ENCODE measurements at regions not wholly inside any gene's neighbourhood (a gene's known extent, or its start where the extent isn't known, plus 50 kb on each side); places are given as distances from the start of the nearest gene placed in this dataset.
"Not testable (repeated sequence)": the region's sequence is repeated elsewhere in the genome, so short reads cannot be mapped to it uniquely, and the experiment has no call there.

DNA sequence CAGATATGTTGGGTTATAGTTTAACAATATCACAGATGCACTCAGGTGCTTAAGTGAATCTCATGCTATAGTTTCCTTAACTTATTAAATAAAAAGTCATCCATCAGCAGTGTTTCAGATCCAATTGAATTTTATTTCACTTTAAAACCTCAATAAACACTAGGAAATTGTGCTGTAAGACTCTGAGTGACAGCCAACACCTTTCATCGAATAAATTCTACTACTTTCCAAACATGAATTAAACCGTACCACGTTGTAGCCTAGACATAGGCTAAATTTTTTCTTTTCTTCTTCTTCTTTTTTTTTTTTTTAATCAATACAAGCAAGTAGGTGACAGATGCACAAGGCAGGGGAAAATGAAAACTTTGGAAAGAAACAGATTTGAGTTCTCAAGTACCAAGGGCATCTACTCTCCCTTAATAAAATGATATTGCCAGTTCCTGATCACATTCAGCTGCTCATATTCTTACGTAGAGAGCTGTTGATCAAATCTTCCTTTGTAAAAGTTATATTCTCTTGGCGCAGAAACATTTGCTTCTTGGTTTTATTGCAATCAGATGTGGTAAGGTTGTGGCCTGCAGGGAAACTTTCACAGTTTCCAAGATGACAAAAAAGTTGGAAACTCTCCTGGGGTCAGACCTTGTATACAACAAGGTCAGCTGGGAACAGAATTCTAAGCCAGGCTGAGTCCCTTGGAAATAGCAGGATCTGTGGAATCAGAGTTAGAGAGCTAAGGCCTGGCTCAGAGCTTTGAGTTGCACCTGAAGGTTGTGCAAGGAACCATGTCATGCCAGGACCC is 147.7 kb downstream of the CD47 start:
- no peak for DNase-seq (ENCODE audit: low spot score)

GRCh38 chr3:107942244-107942643 is 148.6 kb downstream of the CD47 start:
- peak; percentile 25 for DNase-seq (ENCODE audit: low spot score)

GRCh38 chr3:107939691-107940442 is 151.0 kb downstream of the CD47 start:
- DNase-seq (ENCODE audit: low spot score) = no peak

- DNase-seq (ENCODE audit: low spot score) = peak; percentile 26
Observed at GRCh38 chr3:107938143-107938542, 152.7 kb downstream of the CD47 start.

- DNase-seq (ENCODE audit: low spot score) = no peak
Observed at GRCh38 chr3:107934808-107935207, 156.0 kb downstream of the CD47 start.

DNA sequence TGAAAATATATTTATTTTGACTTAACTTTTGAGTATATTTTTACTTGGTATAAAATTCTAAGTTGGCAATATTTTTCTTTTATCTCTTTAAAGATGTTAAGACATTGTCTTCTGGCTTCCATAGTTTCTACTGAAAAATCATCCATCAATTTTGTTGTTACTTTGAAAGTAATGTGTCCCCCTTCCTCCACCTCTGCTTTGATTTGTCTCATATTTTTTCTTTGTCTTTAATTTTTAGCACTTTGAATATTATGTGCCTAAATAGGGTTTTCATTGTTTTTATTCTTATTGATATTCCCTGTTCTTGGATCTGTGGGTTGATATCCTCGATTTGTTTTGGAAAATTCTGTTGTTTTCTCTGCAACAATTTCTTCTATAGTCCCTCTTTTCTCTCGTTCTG is 157.4 kb downstream of the CD47 start:
- no peak for DNase-seq (ENCODE audit: low spot score)

DNA sequence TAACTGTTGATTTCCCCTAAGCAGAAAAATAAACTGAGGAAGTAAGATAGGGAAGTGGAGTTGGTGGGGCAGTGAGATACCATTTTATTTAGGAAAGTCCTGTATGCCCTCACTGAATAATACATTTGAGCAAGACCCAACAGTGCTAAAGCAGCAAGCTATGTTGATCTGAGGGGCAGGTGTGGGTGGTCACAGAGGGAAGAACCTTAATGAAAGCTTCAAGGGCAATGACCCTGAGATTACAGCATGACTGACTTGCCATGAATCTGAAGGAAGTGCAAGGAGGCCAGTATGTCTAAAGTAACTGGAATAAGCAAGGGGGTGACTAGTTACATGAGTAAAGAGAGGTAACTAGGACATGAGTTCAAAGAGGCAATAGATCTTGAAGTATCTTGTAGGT is 159.5 kb downstream of the CD47 start:
- DNase-seq (ENCODE audit: low spot score) = no peak

- DNase-seq (ENCODE audit: low spot score) = no peak
Observed at GRCh38 chr3:107929088-107929487, 161.7 kb downstream of the CD47 start.

DNA sequence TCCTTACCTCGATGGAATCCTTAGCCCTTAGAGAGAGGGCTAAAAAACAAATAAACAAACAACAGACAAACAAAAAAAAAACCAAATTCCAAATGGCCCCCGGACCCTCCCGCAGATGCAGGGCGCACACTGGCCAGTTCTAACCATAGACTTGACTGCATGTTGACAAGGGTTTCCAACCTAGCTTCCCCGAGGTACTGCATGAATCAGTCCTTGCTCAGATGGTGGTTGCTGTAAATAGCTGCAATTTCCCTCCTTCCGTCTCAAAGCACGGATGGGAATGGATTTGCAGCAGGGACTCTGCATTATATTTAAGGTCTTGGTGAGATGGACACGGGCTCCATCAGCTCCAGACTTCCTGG is 162.8 kb downstream of the CD47 start:
- DNase-seq (ENCODE audit: low spot score) = peak; percentile 5

- DNase-seq (ENCODE audit: low spot score) = peak; percentile 63
Observed at GRCh38 chr3:107927361-107928083, 163.3 kb downstream of the CD47 start.

DNA sequence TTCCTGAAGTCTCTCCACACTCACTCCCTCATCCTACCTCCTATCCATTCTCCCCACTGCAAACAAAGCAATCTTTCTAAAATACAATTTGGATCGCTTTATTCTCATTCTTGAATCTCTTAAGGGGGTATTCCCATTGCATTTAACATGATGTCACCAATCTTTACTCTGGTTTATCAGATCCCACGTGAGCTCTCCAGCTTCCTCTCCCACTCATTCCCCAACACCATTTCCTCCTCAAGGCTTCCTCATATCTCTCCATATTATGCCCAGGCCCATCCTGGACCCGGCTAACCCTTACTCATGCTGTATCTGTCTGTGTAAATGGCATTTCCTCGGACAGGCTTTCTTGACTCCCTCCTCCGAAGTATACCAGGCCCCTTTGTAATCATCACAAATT is 165.0 kb downstream of the CD47 start:
- DNase-seq (ENCODE audit: low spot score) = no peak

DNA sequence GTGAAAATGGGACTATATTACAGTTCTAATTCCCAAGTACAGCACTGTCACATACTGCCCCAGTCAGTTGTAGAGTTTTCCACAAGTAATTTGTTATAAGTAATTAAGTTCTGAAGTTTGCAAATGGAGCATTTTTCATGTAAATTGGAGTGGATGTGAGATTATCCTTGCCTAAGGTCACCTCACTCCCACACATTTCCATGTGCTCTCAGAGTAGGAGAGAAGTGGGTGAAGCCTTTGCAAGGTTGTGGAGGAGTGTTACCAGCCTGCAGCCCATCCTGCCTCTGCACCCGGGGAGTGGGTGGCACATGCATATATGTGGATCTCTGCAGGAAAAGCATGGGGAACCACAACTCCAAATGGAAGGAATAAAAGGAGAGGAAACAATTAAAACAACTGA is 169.8 kb downstream of the CD47 start:
- DNase-seq (ENCODE audit: low spot score) = no peak

DNA sequence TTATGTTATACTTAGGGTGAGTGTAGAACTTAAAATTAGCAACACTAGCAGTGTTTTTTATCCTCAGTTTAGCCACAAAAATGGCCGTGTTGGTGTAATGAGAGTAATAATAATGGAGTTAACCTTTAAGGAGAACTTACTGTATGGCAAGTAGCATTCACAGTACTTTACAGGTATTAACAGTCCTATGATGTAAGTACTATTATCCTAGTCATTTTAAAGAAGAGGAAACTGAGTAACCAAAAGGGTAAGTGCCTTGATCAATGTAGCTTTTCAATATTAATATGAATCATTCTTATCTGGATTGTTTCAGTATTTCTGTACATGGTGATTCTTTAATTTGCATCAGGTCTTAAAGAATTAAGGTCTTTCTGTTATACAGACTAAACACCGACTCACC is 170.3 kb downstream of the CD47 start:
- no peak for DNase-seq (ENCODE audit: low spot score)

- DNase-seq (ENCODE audit: low spot score) = no peak
Observed at GRCh38 chr3:107919239-107919638, 171.6 kb downstream of the CD47 start.

DNA sequence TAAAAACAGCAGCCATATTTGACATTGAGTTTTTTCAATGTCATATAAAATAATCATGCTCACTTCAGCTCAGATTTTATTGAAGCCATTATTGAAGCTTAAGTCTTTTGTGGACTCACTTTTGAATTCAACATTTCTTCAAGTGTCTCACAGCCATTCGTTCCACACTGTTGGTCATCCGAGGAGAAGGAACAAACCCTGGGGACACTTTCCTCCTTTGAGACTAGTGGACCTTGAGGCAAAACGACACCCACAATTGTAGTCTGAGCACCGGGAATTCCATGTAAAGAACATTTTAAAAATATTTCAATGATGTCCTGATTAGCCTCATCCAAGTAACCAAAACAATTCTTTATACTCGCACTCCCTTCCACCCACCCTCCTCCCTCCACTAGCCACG is 174.7 kb downstream of the CD47 start:
- no peak for DNase-seq (ENCODE audit: low spot score)

- DNase-seq (ENCODE audit: low spot score) = no peak
Observed at GRCh38 chr3:107915706-107916105, 175.1 kb downstream of the CD47 start.

DNA sequence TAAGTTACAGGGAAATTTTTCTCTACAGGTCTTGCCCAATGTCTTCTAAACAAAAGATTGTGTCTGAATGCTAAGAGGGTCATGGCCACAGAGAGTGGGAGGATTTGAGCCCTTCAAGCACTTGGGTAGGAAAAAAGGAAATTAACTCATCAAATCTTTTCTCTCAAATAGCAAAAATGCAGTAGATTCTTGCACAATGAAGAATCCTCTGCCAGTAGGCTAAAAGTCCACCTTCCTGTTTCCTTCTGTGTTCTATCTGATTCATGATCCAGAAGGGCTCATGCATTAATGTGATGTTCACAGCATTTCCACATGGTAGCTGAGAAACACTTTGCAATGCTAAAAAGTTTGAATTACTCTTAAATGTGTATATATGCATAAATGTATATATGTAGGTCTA is 177.1 kb downstream of the CD47 start:
- no peak for DNase-seq (ENCODE audit: low spot score)

DNA sequence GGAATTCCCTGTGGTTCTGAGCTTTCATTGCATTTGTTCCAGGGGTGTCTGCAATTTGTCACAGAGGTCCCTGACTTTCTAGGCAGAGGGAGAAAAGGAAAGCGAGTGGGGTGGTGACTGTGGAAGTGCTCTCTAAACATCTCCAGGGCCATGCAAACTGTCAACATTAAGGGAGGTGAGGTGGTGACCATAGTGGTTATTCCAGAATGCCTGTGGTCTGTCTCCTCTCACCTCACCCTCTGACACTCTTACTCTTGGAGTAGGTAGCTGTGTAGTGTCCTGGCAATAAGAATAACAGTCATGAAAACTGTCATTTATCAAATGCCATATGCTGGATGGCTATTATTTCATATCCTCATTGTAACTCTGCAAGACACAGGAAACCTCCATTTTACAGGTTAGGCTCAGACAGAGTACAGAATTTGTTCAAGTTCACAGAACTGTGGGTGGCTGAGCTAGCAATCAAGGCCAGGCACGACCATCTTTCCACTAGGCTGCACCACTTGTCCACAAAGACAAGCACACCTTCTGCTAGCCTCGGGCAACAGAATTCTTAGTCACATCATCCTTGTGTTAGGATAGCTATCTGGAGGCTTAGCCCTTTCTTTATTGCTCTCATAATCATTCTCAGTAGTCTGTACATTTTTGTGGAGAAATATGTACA is 179.4 kb downstream of the CD47 start:
- DNase-seq (ENCODE audit: low spot score) = no peak

- no peak for DNase-seq (ENCODE audit: low spot score)
Observed at GRCh38 chr3:107910713-107911259, 180.0 kb downstream of the CD47 start.

DNA sequence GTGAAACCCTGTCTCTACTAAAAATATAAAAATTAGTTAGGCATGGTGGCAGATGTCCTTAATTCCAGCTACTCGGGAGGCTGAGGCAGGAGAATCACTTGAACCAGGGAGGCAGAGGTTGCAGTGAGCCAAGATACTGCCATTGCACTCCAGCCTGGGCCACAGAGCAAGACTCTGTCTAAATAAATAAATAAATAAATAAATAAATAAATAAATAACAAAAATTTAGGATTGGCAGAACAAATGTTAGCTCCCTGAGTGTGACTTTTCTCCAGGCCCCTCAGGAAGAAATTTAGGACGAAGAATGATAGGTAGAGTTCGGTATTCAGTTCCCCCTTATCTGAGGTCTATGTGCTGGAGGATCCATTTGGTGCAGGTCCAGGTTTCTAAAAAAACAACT is 181.2 kb downstream of the CD47 start:
- DNase-seq (ENCODE audit: low spot score) = not testable (repeated sequence)

GRCh38 chr3:107907996-107908395 is 182.8 kb downstream of the CD47 start:
- DNase-seq (ENCODE audit: low spot score) = no peak

- DNase-seq (ENCODE audit: low spot score) = no peak
Observed at GRCh38 chr3:107904536-107905066, 186.2 kb downstream of the CD47 start.

Measured in CD4-positive, alpha-beta T cell treated with Interleukin-2 at 100 ng/mL for 4 hours (primary cell).